ENCODE measurements at regions not wholly inside any gene's neighbourhood (a gene's known extent, or its start where the extent isn't known, plus 50 kb on each side); places are given as distances from the start of the nearest gene placed in this dataset.

- TF ChIP-seq, protein P1, sequence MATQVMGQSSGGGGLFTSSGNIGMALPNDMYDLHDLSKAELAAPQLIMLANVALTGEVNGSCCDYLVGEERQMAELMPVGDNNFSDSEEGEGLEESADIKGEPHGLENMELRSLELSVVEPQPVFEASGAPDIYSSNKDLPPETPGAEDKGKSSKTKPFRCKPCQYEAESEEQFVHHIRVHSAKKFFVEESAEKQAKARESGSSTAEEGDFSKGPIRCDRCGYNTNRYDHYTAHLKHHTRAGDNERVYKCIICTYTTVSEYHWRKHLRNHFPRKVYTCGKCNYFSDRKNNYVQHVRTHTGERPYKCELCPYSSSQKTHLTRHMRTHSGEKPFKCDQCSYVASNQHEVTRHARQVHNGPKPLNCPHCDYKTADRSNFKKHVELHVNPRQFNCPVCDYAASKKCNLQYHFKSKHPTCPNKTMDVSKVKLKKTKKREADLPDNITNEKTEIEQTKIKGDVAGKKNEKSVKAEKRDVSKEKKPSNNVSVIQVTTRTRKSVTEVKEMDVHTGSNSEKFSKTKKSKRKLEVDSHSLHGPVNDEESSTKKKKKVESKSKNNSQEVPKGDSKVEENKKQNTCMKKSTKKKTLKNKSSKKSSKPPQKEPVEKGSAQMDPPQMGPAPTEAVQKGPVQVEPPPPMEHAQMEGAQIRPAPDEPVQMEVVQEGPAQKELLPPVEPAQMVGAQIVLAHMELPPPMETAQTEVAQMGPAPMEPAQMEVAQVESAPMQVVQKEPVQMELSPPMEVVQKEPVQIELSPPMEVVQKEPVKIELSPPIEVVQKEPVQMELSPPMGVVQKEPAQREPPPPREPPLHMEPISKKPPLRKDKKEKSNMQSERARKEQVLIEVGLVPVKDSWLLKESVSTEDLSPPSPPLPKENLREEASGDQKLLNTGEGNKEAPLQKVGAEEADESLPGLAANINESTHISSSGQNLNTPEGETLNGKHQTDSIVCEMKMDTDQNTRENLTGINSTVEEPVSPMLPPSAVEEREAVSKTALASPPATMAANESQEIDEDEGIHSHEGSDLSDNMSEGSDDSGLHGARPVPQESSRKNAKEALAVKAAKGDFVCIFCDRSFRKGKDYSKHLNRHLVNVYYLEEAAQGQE (IDR thresholded peaks at IDR 0.05; ENCODE audit: low read depth, low read length), result no peak
- TF ChIP-seq SIX5 (IDR thresholded peaks at IDR 0.05; ENCODE audit: low read depth, low read length, severe bottlenecking), result no peak
- no peak for TF ChIP-seq TAF1 (IDR thresholded peaks at IDR 0.05; ENCODE audit: borderline replicate concordance, low read depth, low read length)
- TF ChIP-seq, protein P2, sequence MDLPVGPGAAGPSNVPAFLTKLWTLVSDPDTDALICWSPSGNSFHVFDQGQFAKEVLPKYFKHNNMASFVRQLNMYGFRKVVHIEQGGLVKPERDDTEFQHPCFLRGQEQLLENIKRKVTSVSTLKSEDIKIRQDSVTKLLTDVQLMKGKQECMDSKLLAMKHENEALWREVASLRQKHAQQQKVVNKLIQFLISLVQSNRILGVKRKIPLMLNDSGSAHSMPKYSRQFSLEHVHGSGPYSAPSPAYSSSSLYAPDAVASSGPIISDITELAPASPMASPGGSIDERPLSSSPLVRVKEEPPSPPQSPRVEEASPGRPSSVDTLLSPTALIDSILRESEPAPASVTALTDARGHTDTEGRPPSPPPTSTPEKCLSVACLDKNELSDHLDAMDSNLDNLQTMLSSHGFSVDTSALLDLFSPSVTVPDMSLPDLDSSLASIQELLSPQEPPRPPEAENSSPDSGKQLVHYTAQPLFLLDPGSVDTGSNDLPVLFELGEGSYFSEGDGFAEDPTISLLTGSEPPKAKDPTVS (IDR thresholded peaks at IDR 0.05; ENCODE audit: low read depth, low read length), result no peak
- TF ChIP-seq EED (IDR thresholded peaks at IDR 0.05; ENCODE audit: low read depth), result no peak
These were observed 2389.5 kb downstream of the MAT2B start (continued) for GRCh38 chr5:165894916-165895315.

DNA sequence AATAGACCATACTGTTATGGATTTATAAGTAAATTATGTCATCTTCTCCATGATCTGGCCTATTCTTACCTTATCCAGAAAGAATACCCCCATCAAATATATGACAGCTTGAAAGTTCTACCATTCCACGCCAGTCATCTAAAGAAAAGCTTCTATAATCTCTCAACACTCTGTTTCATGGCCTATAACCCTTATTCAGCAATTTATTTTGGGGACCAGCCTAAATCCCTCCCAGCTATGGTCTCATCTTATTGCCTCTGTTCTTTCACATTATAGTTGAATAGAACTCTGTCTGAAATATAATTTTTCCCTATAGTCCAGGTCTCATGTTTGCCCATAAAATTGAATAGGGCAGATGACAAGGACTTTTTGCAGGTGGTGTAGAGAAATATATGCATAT, 2387.6 kb upstream of the WWC1 start:
- in situ Hi-C loops (cut with MboI) (no loop called here), intact Hi-C loops (cut with micrococcal nuclease; ENCODE audit: unreplicated experiment) (no loop called here)
- no peaks in the 10 kb centered on the region for H3K27me3 ChIP-seq (replicated peaks in 1 of 2; ENCODE audit: control insufficient read depth in 2 of 2, insufficient read depth in 2 of 2, low read length in 1 of 2)
- BruUV-seq (replicated peaks), result no TSS peak
- ATAC-seq (no peak), DNase-seq (ENCODE audit: low read depth, low spot score) (no peak), FAIRE-seq (no peak)
- POLR2A ChIA-PET, result no interaction called here
- H3K27ac ChIP-seq (ENCODE audit: control insufficient read depth, insufficient read depth), result no peak overlapping the region
- SMC1A ChIA-PET (ENCODE audit: uncharacterized antibody, unreplicated experiment), result interaction anchor here (1.3 kb wide), 1 partner anchor 9 kb away, joined by 5 read pairs; no protein-coding TSS in a partner anchor
- H3K4me1 ChIP-seq (ENCODE audit: control insufficient read depth, insufficient read depth, low read length), result no peaks in the 10 kb centered on the region
- no peak overlapping the region for H3K4me3 ChIP-seq
- H3K36me3 ChIP-seq (ENCODE audit: control insufficient read depth in 2 of 2, insufficient read depth in 2 of 2, low read length in 1 of 2), result no peaks in the 10 kb centered on the region
- H2AFZ ChIP-seq (ENCODE audit: control insufficient read depth, low read depth, low read length), result no peak overlapping the region
- CTCF ChIA-PET, result no interaction called here
- H3K4me2 ChIP-seq (ENCODE audit: control insufficient read depth, insufficient read depth), result no peak overlapping the region
- no peaks in the 10 kb centered on the region for H3K9me3 ChIP-seq (replicated peaks; ENCODE audit: control insufficient read depth, insufficient read depth, low read length)
- no peaks in the 10 kb centered on the region for H4K20me1 ChIP-seq (ENCODE audit: control insufficient read depth, insufficient read depth)
- RAD21 ChIA-PET (ENCODE audit: unreplicated experiment), result no interaction called here
- H3K9ac ChIP-seq (ENCODE audit: control insufficient read depth, insufficient read depth, low read length), result no peak overlapping the region
- H3K79me2 ChIP-seq (ENCODE audit: control insufficient read depth, insufficient read depth, low read length), result no peaks in the 10 kb centered on the region
- 0% methylated on average over 1 of the region's 1 CpG for WGBS (ENCODE audit: insufficient coverage, insufficient replicate concordance, low lambda C conversion rate, missing lambda C conversion rate)
- TF ChIP-seq, protein P1 (IDR thresholded peaks at IDR 0.05; ENCODE audit: low read depth, low read length), result no peak
- TF ChIP-seq SMARCA5 (IDR thresholded peaks at IDR 0.05), result no peak
- no peak for TF ChIP-seq NRF1 (conservative IDR thresholded peaks at IDR 0.05; ENCODE audit: low read depth, low read length)
- TF ChIP-seq TCF7 (IDR thresholded peaks at IDR 0.05; ENCODE audit: borderline replicate concordance), result no peak
- TF ChIP-seq SUZ12 (IDR thresholded peaks at IDR 0.05; ENCODE audit: unreplicated experiment), result no peak
- TF ChIP-seq FOXK2 (IDR thresholded peaks at IDR 0.05), result no peak
- TF ChIP-seq, protein P3, sequence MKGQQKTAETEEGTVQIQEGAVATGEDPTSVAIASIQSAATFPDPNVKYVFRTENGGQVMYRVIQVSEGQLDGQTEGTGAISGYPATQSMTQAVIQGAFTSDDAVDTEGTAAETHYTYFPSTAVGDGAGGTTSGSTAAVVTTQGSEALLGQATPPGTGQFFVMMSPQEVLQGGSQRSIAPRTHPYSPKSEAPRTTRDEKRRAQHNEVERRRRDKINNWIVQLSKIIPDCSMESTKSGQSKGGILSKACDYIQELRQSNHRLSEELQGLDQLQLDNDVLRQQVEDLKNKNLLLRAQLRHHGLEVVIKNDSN (IDR thresholded peaks at IDR 0.05; ENCODE audit: borderline replicate concordance, extremely low read length, insufficient read depth, low read depth, low read length), result no peak
- TF ChIP-seq, protein P4, sequence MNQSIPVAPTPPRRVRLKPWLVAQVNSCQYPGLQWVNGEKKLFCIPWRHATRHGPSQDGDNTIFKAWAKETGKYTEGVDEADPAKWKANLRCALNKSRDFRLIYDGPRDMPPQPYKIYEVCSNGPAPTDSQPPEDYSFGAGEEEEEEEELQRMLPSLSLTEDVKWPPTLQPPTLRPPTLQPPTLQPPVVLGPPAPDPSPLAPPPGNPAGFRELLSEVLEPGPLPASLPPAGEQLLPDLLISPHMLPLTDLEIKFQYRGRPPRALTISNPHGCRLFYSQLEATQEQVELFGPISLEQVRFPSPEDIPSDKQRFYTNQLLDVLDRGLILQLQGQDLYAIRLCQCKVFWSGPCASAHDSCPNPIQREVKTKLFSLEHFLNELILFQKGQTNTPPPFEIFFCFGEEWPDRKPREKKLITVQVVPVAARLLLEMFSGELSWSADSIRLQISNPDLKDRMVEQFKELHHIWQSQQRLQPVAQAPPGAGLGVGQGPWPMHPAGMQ (IDR thresholded peaks at IDR 0.05; ENCODE audit: borderline replicate concordance), result no peak

Measured in GM12878 (cell line).